Gastroesophageal sphincter (tissue), 4 donors: ENCODE measurements at regions not wholly inside any gene's neighbourhood (a gene's known extent, or its start where the extent isn't known, plus 50 kb on each side); places are given as distances from the start of the nearest gene placed in this dataset.

Source experiments
- ATAC-seq: fragments of 150-250 bp; one replicate; pipeline ENCODE4 v1.9.1; 2016; ENCODE audit warnings: mild to moderate bottlenecking, moderate library complexity
- H3K27ac ChIP-seq, 4 donors: fragments of 200-600 bp; sonication (generic) in 3 of 4; 1 replicate in 3 of 4; 2 replicates in 1 of 4; pipeline ENCODE4 v1.5.1; 2016 to 2019
- H3K27me3 ChIP-seq: fragments of 200-600 bp; sonication (generic); one replicate; pipeline ENCODE4 v1.5.1; 2019
- H3K36me3 ChIP-seq, 2 donors: fragments of 200-600 bp; sonication (generic); one replicate each; pipeline ENCODE4 v1.5.1; 2019; ENCODE audit warnings: control low read depth in 1 of 2
- H3K4me1 ChIP-seq, 3 donors: fragments of 200-600 bp; sonication (generic); 1 replicate in 2 of 3; 2 replicates in 1 of 3; pipeline ENCODE4 v1.5.1; 2016 to 2019; ENCODE audit warnings: control low read depth in 2 of 3
- H3K4me3 ChIP-seq, 2 donors: fragments of 200-600 bp; sonication (generic); one replicate each; pipeline ENCODE4 v1.5.1; 2019; ENCODE audit warnings: mild to moderate bottlenecking in 1 of 2, moderate library complexity in 1 of 2
- H3K9me3 ChIP-seq, 3 donors: fragments of 200-600 bp; sonication (generic); one replicate each; pipeline ENCODE4 v1.5.1; 2017 to 2019; ENCODE audit warnings: control low read depth in 2 of 3
- EP300 ChIP-seq: sonication (generic); formaldehyde crosslinking; IDR thresholded peaks from one replicate; pipeline ENCODE4 v1.6.1; 2017; ENCODE audit warnings: antibody characterized with exemption, mild to moderate bottlenecking
- POLR2A ChIP-seq, 2 donors: fragments of 450-650 bp; IDR thresholded peaks; one replicate each; pipeline ENCODE4 v1.6.1; 2017; ENCODE audit warnings: antibody characterized with exemption in 2 of 2, mild to moderate bottlenecking in 2 of 2, moderate library complexity in 1 of 2
- POLR2AphosphoS5 ChIP-seq: sonication (generic); formaldehyde crosslinking; IDR thresholded peaks from one replicate; pipeline ENCODE4 v1.6.1; 2017; ENCODE audit warnings: antibody characterized with exemption
- WGBS, 2 donors: methylation state at CpG; one replicate each; pipeline ENCODE4 v1.1.5; 2018; ENCODE audit warnings: low coverage in 1 of 2; 5-methylcytosine and 5-hydroxymethylcytosine counted together
- TF ChIP-seq, protein P1 (sequence below), 4 experiments: fragments of 200-600 bp in 2 of 4; fragments of 450-650 bp in 2 of 4; sonication (generic) in 1 of 4; IDR thresholded peaks; one replicate each; pipeline ENCODE4 v1.5.1; 2017 to 2019; ENCODE audit warnings: antibody characterized with exemption in 4 of 4, mild to moderate bottlenecking in 2 of 4, moderate library complexity in 2 of 4

GRCh38 chr11:81007046-81007445, 1566.2 kb upstream of the TENM4 start:
- H3K4me3 ChIP-seq: no peak overlapping the region
- no peak for ATAC-seq
- H3K27ac ChIP-seq: no peak overlapping the region
- H3K9me3 ChIP-seq: no peaks in the 10 kb centered on the region
- no peaks in the 10 kb centered on the region for H3K27me3 ChIP-seq
- WGBS, 2 donors: 7% methylated on average over 2 of the region's 2 CpGs
- no peaks in the 10 kb centered on the region for H3K36me3 ChIP-seq
- no peaks in the 10 kb centered on the region for H3K4me1 ChIP-seq
- TF ChIP-seq, protein P1, sequence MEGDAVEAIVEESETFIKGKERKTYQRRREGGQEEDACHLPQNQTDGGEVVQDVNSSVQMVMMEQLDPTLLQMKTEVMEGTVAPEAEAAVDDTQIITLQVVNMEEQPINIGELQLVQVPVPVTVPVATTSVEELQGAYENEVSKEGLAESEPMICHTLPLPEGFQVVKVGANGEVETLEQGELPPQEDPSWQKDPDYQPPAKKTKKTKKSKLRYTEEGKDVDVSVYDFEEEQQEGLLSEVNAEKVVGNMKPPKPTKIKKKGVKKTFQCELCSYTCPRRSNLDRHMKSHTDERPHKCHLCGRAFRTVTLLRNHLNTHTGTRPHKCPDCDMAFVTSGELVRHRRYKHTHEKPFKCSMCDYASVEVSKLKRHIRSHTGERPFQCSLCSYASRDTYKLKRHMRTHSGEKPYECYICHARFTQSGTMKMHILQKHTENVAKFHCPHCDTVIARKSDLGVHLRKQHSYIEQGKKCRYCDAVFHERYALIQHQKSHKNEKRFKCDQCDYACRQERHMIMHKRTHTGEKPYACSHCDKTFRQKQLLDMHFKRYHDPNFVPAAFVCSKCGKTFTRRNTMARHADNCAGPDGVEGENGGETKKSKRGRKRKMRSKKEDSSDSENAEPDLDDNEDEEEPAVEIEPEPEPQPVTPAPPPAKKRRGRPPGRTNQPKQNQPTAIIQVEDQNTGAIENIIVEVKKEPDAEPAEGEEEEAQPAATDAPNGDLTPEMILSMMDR (IDR thresholded peaks at IDR 0.05): no peak
- no peak for TF ChIP-seq POLR2A (IDR thresholded peaks at IDR 0.05)
- TF ChIP-seq EP300: no peak
- TF ChIP-seq POLR2AphosphoS5: no peak

DNA sequence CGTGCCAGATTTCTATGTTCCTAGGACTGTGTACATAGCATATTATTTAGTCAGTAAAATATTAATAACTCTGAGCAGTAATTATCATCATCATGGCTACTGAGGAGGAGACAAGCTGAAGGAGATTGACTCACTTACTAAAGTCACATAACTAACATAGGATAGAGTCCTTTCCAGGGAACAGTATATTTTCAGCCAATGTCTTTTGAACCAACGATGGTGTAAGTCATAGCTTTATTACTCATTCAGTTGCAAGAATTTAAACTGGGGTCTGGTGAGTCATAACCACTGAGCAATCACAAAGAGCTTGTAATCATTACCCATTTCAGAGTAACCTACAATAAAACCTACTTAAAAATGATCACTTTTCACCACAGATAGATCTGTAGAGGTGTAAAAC, 1564.8 kb upstream of the TENM4 start:
- TF ChIP-seq POLR2AphosphoS5: no peak
- no peak for TF ChIP-seq POLR2A (IDR thresholded peaks at IDR 0.05)
- TF ChIP-seq, protein P1 (IDR thresholded peaks at IDR 0.05): no peak
- TF ChIP-seq EP300: no peak
- ATAC-seq: no peak
- Histone ChIP-seq H3K27me3 (no peaks in the 10 kb centered on the region), H3K4me3 (no peak overlapping the region), H3K27ac (no peak overlapping the region), H3K9me3 (no peaks in the 10 kb centered on the region), H3K36me3 (no peaks in the 10 kb centered on the region), H3K4me1 (no peaks in the 10 kb centered on the region)
- WGBS, 2 donors: 50 to 54% methylated on average over 2 of the region's 2 CpGs

DNA sequence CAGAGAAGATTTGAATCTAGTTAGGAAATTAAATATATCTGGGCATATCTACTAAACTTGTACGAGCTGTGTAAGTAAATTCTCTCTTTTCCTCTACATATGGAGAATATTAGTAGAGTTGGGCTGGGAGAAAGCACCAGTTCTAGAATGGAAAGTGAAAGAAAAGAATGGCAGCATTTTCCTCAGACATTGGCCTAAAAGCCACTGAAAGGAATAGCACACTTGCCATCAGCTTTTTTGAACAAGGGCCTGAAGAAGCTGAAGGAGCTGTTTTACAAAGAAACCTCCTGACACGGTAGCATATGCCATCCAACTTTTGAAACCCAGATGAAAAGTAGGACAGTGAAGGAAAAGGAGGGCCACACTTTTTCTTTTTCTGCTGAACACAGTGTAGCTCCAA, 1563.7 kb upstream of the TENM4 start:
- Histone ChIP-seq H3K36me3 (no peaks in the 10 kb centered on the region), H3K4me1 (no peaks in the 10 kb centered on the region), H3K27me3 (no peaks in the 10 kb centered on the region), H3K27ac (no peak overlapping the region), H3K4me3 (no peak overlapping the region), H3K9me3 (no peaks in the 10 kb centered on the region)
- no peak for ATAC-seq
- TF ChIP-seq POLR2AphosphoS5 (no peak), EP300 (no peak), POLR2A (IDR thresholded peaks at IDR 0.05) (no peak)
- TF ChIP-seq, protein P1 (IDR thresholded peaks at IDR 0.05): no peak
- 79 to 100% methylated on average over 2 of the region's 2 CpGs for WGBS, 2 donors

DNA sequence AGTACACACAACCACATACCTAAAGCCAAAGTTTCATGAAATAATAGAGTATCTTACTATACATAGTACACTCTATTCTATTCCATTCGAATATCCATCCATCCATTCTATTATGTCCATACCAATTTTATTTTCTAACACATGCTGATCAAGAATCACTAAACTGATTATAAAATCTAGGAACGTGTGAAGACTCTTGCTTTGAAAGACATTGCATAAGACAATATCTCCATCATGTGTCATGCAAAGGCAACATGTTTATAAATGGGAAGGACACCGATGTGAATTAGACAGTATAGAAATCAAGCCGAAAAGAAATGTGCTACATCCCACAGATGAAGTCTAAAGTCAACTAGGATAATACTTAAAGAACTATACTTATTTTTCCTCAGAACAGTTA, 1561.5 kb upstream of the TENM4 start:
- Histone ChIP-seq H3K36me3 (no peaks in the 10 kb centered on the region), H3K27ac (no peak overlapping the region), H3K4me3 (no peak overlapping the region), H3K27me3 (no peaks in the 10 kb centered on the region), H3K4me1 (no peaks in the 10 kb centered on the region), H3K9me3 (no peaks in the 10 kb centered on the region)
- TF ChIP-seq, protein P1 (IDR thresholded peaks at IDR 0.05): no peak
- no peak for TF ChIP-seq EP300
- TF ChIP-seq POLR2AphosphoS5: no peak
- TF ChIP-seq POLR2A (IDR thresholded peaks at IDR 0.05): no peak
- ATAC-seq: no peak
- WGBS, 2 donors: 69 to 79% methylated on average over 3 to 4 of the region's 4 CpGs

- Histone ChIP-seq H3K27me3 (no peaks in the 10 kb centered on the region), H3K36me3 (no peaks in the 10 kb centered on the region), H3K9me3 (no peaks in the 10 kb centered on the region), H3K4me1 (no peaks in the 10 kb centered on the region), H3K27ac (no peak overlapping the region), H3K4me3 (no peak overlapping the region)
- WGBS, 2 donors: 50% methylated on average over 1 of the region's 1 CpG; no CpG with 5 or more reads in 1 of the 2 donors
- TF ChIP-seq POLR2A (IDR thresholded peaks at IDR 0.05): no peak
- no peak for TF ChIP-seq EP300
- TF ChIP-seq POLR2AphosphoS5: no peak
- TF ChIP-seq, protein P1 (IDR thresholded peaks at IDR 0.05): no peak
- ATAC-seq: no peak
These were observed 1559.9 kb upstream of the TENM4 start for GRCh38 chr11:81000735-81001134.
